NT2/D1 (cell line): ENCODE measurements at regions not wholly inside any gene's neighbourhood (a gene's known extent, or its start where the extent isn't known, plus 50 kb on each side); places are given as distances from the start of the nearest gene placed in this dataset.

Experiments used
- SUZ12 ChIP-seq: IDR thresholded peaks from 2 replicates; pipeline ENCODE4 v1.6.1; 2011; ENCODE audit not compliant: insufficient read length, insufficient read depth; ENCODE audit errors: extremely low read depth
- YY1 ChIP-seq: IDR thresholded peaks from 2 replicates; pipeline ENCODE4 v1.6.1; 2011; ENCODE audit not compliant: insufficient read length, insufficient read depth
- ZNF274 ChIP-seq: IDR thresholded peaks from 2 replicates; pipeline ENCODE4 v1.6.1; 2011; ENCODE audit warnings: mild to moderate bottlenecking, low read depth, low read length

- TF ChIP-seq ZNF274, result no peak
- TF ChIP-seq YY1, result no peak
- TF ChIP-seq SUZ12, result no peak
Measured at GRCh38 chr1:68814067-68814466, 317.2 kb upstream of the DEPDC1 start.
